Transverse colon (tissue), 4 donors: ENCODE measurements at regions not wholly inside any gene's neighbourhood (a gene's known extent, or its start where the extent isn't known, plus 50 kb on each side); places are given as distances from the start of the nearest gene placed in this dataset.

Source experiments
- DNase-seq: peaks from one replicate; pipeline ENCODE4 v3.0.0-alpha.2; 2019
- H3K27ac ChIP-seq, 4 donors: fragments of 200-600 bp; sonication (generic); 2 replicates each; pipeline ENCODE4 v1.5.1; 2016 to 2018; ENCODE audit warnings: inconsistent platforms in 4 of 4
- H3K27me3 ChIP-seq: fragments of 200-600 bp; sonication (generic); 2 replicates; pipeline ENCODE4 v1.5.1; 2017; ENCODE audit warnings: inconsistent platforms
- H3K36me3 ChIP-seq, 4 donors: fragments of 200-600 bp; sonication (generic); 2 replicates each; pipeline ENCODE4 v1.5.1; 2017 to 2019; ENCODE audit warnings: inconsistent platforms in 4 of 4
- H3K4me1 ChIP-seq, 4 donors: fragments of 200-600 bp; sonication (generic); 2 replicates each; pipeline ENCODE4 v1.5.1; 2017 to 2020; ENCODE audit warnings: inconsistent platforms in 4 of 4
- H3K4me3 ChIP-seq, 4 donors: fragments of 200-600 bp; sonication (generic); 1 replicate in 1 of 4; 2 replicates in 3 of 4; pipeline versions ENCODE4 v1.5.1 to v1.6.1; 2017 to 2019; ENCODE audit warnings: inconsistent platforms in 4 of 4
- H3K9me3 ChIP-seq, 2 donors: fragments of 200-600 bp; sonication (generic); 2 replicates each; pipeline ENCODE4 v1.5.1; 2017 to 2019; ENCODE audit warnings: inconsistent platforms in 2 of 2
- CTCF ChIP-seq, 5 experiments: fragments of 200-600 bp in 3 of 5; fragments of 450-650 bp in 2 of 5; sonication (generic) in 3 of 5; IDR thresholded peaks; 1 replicate in 2 of 5; 2 replicates in 3 of 5; pipeline ENCODE4 v1.5.1; 2016 to 2017; ENCODE audit warnings: antibody characterized with exemption in 5 of 5, inconsistent platforms in 3 of 5, mild to moderate bottlenecking in 2 of 5, moderate library complexity in 1 of 5
- EP300 ChIP-seq: sonication (generic); formaldehyde crosslinking; IDR thresholded peaks from one replicate; pipeline ENCODE4 v1.6.1; 2017; ENCODE audit warnings: antibody characterized with exemption, low read depth
- POLR2A ChIP-seq: fragments of 450-650 bp; IDR thresholded peaks from one replicate; pipeline ENCODE4 v1.6.1; 2016; ENCODE audit warnings: antibody characterized with exemption, mild to moderate bottlenecking, moderate library complexity
- POLR2AphosphoS5 ChIP-seq, 3 donors: sonication (generic); formaldehyde crosslinking; IDR thresholded peaks; one replicate each; pipeline ENCODE4 v1.6.1; 2016; ENCODE audit warnings: antibody characterized with exemption in 3 of 3
- WGBS, 2 donors: methylation state at CpG; one replicate each; pipeline ENCODE4 v1.1.5; 2018; ENCODE audit warnings: low coverage in 1 of 2; 5-methylcytosine and 5-hydroxymethylcytosine counted together
- in situ Hi-C, 4 donors: fragments of 200-750 bp; cut with MboI; loops; one replicate each; pipeline versions ENCODE4 v1.15.0 to v1.15.1; 2017; ENCODE audit warnings: low sequenced_read_pairs in 3 of 4, low pct_ligation_motif_present in 1 of 4, low pct_unique_long_range_greater_than_20kb in 1 of 4
- intact Hi-C: fragments of 100-400 bp; cut with DNase I; formaldehyde crosslinking; loops from one replicate; pipeline ENCODE4 v1.15.1; 2023; ENCODE audit warnings: low total_unique reads

- 72 to 85% methylated on average over 2 to 21 of the region's 21 CpGs for WGBS, 2 donors
- intact Hi-C loops (loop anchor here (10.0 kb wide), 1 partner anchor 378 kb away; no protein-coding TSS in a partner anchor), in situ Hi-C loops (loop anchor here in 1 of 4 donors (25.0 kb wide), 1 partner anchor 370 kb away; no protein-coding TSS in a partner anchor)
- H3K27ac ChIP-seq: no peak overlapping the region
- DNase-seq: no peak
- no peaks in the 10 kb centered on the region for H3K9me3 ChIP-seq
- H3K36me3 ChIP-seq: no peaks in the 10 kb centered on the region
- no peaks in the 10 kb centered on the region for H3K27me3 ChIP-seq
- H3K4me3 ChIP-seq: no peak overlapping the region
- no peak for TF ChIP-seq POLR2AphosphoS5 (IDR thresholded peaks at IDR 0.05)
- TF ChIP-seq EP300: no peak
- TF ChIP-seq CTCF (IDR thresholded peaks at IDR 0.05): no peak
- TF ChIP-seq POLR2A: no peak
- no peaks in the 10 kb centered on the region for H3K4me1 ChIP-seq
Observed at GRCh38 chr14:101232340-101233020, 328.8 kb upstream of the DIO3 start.

- in situ Hi-C loops: loop anchor here in 1 of 4 donors (25.0 kb wide), 1 partner anchor 371 kb away; no protein-coding TSS in a partner anchor
Observed at GRCh38 chr14:101233021-101233366, 328.3 kb upstream of the DIO3 start.

GRCh38 chr14:101233391-101233790, 327.9 kb upstream of the DIO3 start:
- intact Hi-C loops: loop anchor here (10.0 kb wide), 1 partner anchor 379 kb away; no protein-coding TSS in a partner anchor
- WGBS, 2 donors: 73 to 80% methylated on average over 2 to 12 of the region's 12 CpGs
- DNase-seq: no peak
- no peak overlapping the region for H3K27ac ChIP-seq
- TF ChIP-seq POLR2AphosphoS5 (IDR thresholded peaks at IDR 0.05) (no peak), EP300 (no peak), POLR2A (no peak)
- H3K36me3 ChIP-seq: no peaks in the 10 kb centered on the region
- no peaks in the 10 kb centered on the region for H3K9me3 ChIP-seq
- in situ Hi-C loops: loop anchor here in 1 of 4 donors (25.0 kb wide), 1 partner anchor 371 kb away; no protein-coding TSS in a partner anchor
- no peaks in the 10 kb centered on the region for H3K27me3 ChIP-seq
- H3K4me3 ChIP-seq: no peak overlapping the region
- no peaks in the 10 kb centered on the region for H3K4me1 ChIP-seq

More at GRCh38 chr14:101233021-101233366, 328.3 kb upstream of the DIO3 start:
- TF ChIP-seq POLR2AphosphoS5 (IDR thresholded peaks at IDR 0.05) (no peak), POLR2A (no peak), CTCF (IDR thresholded peaks at IDR 0.05) (no peak)
- no peaks in the 10 kb centered on the region for H3K9me3 ChIP-seq
- no peaks in the 10 kb centered on the region for H3K36me3 ChIP-seq
- DNase-seq: no peak
- no peaks in the 10 kb centered on the region for H3K4me1 ChIP-seq
- no peak overlapping the region for H3K27ac ChIP-seq
- intact Hi-C loops: loop anchor here (10.0 kb wide), 1 partner anchor 378 kb away; no protein-coding TSS in a partner anchor
- no peaks in the 10 kb centered on the region for H3K27me3 ChIP-seq
- 38 to 67% methylated on average over 4 to 14 of the region's 15 CpGs for WGBS, 2 donors
- H3K4me3 ChIP-seq: no peak overlapping the region

GRCh38 chr14:101233808-101234207, 327.5 kb upstream of the DIO3 start:
- H3K36me3 ChIP-seq: no peaks in the 10 kb centered on the region
- in situ Hi-C loops (loop anchor here in 1 of 4 donors (25.0 kb wide), 1 partner anchor 372 kb away; no protein-coding TSS in a partner anchor), intact Hi-C loops (loop anchor here (10.0 kb wide), 1 partner anchor 379 kb away; no protein-coding TSS in a partner anchor)

More at GRCh38 chr14:101233808-101234207, 327.5 kb upstream of the DIO3 start:
- no peak for DNase-seq
- Histone ChIP-seq H3K27me3 (no peaks in the 10 kb centered on the region), H3K9me3 (no peaks in the 10 kb centered on the region), H3K4me3 (no peak overlapping the region), H3K4me1 (no peaks in the 10 kb centered on the region), H3K27ac (no peak overlapping the region)
- TF ChIP-seq CTCF (IDR thresholded peaks at IDR 0.05) (no peak), POLR2A (no peak), POLR2AphosphoS5 (IDR thresholded peaks at IDR 0.05) (no peak), EP300 (no peak)
- WGBS, 2 donors: 73% methylated on average over 7 of the region's 7 CpGs; no CpG with 5 or more reads in 1 of the 2 donors
